HG03103 (cell line): ENCODE measurements at regions not wholly inside any gene's neighbourhood (a gene's known extent, or its start where the extent isn't known, plus 50 kb on each side); places are given as distances from the start of the nearest gene placed in this dataset.
"Not testable (repeated sequence)": the region's sequence is repeated elsewhere in the genome, so short reads cannot be mapped to it uniquely, and the experiment has no call there.

Experiments
- ATAC-seq: cut with Tn5 transposase; IDR thresholded peaks from one replicate; pipeline ENCODE4 v1.9.1; 2021; ENCODE audit warnings: low read depth; ENCODE audit not compliant: unreplicated experiment

DNA sequence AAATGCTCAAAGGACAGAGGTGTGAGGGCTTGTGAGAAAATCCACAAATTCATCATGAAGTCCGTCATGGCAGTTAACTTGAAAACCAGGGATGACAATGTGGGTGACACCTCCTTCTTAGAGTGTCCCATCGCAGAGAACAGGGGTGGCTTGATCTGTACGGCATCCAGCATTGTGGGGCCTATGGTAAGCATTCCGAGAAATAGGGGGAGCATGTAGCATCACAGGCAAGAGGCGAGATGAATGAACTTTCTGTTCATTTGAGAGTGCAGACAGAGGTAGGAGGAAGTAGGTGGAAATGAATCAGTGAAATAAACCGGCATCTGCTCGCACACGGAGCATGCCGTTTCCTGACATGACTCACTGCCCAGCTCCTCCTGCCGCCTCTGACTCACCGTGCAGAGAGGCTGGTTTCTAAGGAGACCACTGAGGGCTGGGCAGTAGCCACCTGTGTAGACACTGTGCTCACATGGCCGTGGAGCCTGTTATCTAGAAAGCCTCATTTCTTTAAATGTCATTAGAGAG, 339.0 kb downstream of the RFC3 start:
- ATAC-seq: peak; percentile 99

DNA sequence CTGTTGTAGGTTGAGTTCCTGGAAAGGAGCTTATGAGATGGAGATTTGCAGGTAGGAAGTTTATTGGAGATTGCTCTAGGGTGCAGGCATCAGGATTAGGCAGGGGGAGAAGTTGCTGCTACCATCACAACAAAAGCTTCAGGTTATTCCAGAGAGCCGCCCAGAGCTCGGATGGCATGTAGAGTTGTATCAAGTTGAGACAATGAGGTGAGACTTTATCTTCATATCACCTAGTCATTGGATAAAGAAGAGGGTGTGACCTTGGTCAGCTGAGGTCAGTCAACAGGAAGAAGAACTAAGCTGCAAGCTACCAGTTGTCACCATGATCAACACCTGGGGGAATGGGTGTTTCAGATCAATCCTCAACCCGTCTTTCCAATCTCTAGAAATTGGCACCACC, 342.0 kb downstream of the RFC3 start:
- ATAC-seq: no peak

DNA sequence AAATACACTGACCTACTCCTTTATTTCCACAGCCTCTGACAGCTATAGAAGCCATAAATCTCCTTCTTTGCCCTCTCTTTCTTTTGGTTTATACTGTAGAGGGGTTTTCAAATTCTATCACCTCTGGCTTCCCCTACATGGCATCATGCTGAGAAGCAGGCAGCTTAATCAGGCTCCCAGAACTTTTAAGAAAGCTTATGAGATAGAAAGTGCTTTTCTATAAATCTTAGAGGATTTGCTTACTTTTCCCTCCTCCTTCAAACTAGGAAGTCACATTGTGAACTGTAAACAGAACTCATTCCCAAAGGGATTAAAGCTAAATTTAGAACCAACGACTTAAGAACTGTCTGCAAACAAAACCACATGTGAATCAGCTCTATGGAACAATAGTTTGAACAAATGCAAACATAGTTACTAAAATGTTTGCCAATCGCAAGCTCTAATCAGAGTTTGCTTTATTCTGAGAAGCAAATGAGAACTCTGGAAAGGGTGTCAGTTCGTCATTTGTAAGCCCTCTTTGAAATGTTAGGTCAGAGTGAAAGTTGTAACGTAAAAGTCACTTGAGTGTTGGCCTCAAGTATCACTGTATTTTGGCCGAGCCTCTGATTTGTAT, 344.1 kb downstream of the RFC3 start:
- ATAC-seq: no peak

DNA sequence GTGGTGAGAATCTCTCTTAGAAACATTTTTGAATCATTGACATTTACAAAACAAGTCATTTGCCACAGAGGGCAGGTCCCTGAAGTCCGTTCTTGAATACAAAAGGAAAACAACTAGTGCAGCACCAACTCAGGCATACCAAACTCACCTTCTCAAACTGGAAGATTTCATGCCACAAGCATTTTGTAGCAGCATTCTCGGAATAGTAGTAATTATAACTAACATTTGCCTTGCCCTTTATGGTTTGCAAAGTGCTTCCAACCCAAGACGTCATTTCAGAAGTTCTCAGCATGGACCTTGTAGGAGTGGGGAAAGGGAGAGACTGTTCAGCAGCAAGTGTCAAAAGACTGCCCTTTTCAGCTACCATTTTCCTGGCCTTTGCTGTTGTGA, 344.6 kb downstream of the RFC3 start:
- no peak for ATAC-seq

DNA sequence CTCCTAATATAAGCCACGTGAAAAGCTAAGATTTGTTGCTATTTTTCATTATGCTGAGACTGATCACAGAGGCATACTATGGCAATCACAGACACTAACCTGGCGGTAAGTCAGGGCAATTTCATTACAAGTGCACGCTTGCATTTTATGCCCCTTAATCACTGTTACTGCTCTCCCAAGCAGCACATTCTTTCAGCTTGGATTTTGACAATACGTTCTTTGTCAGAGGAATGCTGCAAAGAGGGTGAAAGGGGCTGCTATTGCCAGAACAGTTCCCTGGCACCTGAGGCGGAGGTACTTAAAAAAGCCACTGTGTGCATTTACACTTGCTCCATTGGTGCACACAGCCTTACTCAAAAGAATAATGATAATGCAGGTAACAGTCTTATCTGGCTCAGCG, 346.6 kb downstream of the RFC3 start:
- ATAC-seq: no peak

DNA sequence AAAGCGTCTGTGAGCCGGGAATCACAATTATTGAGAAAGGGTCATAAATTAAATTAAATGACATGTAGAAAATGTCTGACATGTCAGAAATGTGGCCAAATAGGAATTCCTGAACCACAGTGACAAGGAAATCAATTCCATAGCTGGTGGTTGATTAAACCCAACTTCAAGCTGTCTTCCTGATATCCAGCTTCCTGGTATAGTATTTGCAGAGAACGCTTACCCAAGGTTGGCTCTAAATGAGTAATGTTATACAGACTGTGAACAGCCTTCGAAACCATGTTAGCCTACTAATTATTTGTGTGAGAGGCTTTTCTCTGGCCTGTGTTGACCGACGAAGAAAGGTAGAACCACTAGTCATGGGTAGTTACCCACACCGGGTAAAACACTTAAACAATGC, 347.2 kb downstream of the RFC3 start:
- no peak for ATAC-seq

DNA sequence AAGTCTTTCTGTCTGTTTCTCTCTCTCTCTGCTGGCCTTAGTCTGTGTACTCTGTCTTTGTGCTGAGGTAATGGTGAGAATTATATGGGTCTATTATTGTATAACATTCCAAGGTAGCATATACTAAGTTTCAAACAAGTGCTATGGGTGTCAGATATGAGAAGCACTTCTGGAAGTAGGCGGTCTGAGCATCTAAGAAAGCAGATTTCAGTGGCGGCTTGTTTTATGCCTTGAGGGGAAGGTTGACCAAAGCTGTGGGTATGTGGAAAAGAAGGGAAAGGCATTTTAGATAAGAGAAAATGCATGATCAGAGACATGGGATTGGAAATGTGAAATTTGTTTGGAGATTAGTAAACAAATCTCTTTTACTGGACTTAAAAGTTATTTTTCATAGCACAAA, 348.5 kb downstream of the RFC3 start:
- ATAC-seq: no peak

DNA sequence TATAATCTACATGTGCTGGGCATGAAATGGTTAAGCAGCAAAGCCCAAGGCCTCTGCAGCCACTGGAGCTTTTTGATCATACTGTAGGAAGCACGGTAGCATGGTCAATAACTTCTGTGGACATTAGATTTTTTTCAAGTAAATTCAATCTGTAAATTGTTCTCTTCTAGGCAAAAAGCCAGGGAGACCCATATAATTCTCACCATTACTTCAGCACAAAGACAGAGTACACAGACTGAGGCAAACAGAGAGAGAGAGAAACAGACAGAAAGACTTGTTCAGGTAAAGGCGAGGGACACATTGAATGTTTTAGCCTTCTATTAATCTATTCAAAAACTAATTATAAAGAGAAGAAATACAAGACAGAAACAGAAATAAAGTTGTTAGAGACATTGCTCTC, 349.4 kb downstream of the RFC3 start:
- no peak for ATAC-seq

DNA sequence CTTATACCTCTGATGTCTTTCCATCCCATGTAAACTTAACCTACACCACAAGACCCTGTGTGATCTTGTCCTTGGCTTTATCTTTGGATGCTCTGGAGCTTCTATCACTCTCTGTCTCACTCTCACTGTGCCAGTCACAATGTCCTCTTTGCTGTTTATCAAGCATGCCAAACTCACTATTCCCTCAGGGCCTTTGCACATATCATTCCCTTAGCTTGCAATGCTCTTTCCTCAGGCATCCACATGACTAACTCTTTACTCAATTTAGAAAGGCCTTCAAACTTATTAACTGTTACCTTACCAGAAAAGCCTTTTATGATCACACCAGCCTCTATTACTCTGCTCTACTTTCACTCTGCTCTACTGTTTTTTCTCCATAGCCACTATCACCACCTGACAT, 354.1 kb downstream of the RFC3 start:
- no peak for ATAC-seq

DNA sequence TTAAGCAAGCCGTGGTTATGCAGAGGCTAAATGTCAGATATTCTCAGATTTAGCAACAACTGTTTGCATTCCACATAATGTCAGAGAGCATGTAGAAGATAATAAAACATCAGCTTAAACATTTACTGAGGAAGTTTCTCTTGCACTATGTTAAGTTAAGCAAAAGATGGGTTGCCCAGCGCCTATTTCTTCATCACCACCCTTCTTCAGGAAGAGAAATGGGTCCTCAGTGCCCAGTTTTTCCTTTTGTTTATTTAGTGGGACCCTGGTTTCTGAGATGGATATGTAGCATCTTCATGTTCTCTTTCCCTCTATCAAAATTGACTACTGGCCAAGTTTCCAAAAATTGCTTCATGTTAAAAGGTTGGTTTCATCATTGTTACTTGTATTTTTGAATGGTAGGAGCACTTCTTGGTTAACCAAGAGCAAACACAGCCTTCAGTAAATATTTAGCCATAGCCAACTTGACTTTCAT, 356.8 kb downstream of the RFC3 start:
- no peak for ATAC-seq

DNA sequence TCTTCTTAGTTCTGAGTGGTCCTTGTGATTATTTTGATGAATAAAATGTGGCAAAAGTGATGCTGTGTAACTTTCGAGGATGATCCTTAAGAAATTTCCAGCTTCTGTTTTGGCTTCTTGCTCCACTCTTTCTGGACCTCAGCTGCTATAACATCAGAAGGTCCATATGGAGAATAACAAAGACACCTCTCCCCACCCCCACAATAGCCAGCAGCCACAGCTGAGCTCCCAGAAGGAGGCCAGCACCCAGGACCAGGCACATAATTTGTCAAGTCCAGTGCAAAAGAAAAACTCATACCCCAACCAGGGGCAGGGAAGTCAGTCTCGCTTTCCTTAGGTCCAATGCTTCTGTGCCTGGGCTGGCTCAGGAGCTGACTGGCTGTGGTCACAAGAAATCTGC, 357.6 kb downstream of the RFC3 start:
- ATAC-seq: no peak

DNA sequence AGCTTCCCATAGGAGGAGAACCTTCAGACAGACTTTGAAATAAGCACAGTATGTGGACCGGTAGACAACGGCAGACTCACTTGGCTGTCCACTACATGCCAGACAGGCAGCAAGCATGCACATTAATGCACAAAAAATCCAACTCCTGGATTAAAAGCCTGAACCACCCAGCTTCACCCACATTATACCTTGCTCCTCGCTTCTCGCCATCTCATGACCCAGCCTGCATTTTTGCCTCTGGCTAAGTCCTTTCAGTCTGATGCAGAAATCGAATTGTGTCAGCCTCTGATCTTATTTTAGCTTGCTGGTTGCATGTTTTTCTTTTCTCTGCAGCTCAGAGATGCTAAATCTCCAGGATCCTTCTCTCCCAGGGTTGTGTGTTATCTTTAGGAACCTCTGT, 358.7 kb downstream of the RFC3 start:
- ATAC-seq: no peak

DNA sequence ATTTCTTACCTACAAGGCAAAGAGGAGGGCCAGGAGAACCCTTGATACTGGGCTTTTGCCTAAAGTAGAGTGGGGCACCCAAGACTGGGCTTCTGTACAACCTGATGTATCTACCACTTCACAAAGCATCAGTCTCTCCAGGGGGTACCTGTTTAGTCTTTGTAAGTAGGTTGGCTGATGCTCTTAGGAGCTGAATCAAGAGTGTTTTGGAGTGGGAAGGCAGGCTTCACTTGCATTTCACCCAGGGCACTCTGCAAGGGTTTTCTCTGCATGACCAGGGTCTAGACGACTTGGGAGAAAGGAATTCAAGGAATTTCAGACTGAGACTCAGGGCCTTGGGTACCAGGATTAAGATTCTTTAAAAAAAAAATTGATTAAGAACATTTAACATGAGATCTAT, 361.5 kb downstream of the RFC3 start:
- no peak for ATAC-seq

DNA sequence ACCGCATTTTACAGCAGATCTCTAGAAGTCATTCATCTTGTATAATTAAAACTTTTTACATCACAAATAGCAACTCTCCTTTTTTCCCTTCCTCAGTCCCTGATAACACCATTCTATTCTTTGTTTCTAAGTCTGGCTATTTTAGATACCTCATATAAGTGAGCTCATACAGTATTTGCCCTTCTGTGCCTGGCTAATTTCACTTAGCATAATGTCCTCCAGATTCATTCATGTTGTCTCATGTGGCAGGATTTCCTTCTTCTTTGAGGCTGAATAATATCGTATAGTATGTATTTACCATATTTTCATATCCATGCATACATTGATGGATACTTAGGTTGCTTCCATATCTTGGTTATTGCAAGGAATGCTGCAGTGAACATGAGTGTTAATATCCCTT, 362.0 kb downstream of the RFC3 start:
- no peak for ATAC-seq

DNA sequence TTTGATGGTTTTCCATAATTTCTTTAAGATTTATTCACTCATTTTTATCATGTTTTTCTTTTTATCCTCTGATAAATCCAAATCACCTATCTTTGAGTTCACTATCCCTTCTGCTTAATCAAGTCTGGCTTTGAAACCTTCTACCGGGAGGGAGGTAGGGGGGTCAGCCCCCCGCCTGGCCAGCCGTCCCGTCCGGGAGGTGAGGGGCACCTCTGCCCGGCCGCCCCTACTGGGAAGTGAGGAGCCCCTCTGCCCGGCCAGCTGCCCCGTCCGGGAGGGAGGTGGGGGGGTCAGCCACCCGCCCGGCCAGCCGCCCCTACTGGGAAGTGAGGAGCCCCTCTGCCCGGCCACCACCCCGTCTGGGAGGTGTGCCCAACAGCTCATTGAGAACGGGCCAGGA, 363.3 kb downstream of the RFC3 start:
- not testable (repeated sequence) for ATAC-seq

DNA sequence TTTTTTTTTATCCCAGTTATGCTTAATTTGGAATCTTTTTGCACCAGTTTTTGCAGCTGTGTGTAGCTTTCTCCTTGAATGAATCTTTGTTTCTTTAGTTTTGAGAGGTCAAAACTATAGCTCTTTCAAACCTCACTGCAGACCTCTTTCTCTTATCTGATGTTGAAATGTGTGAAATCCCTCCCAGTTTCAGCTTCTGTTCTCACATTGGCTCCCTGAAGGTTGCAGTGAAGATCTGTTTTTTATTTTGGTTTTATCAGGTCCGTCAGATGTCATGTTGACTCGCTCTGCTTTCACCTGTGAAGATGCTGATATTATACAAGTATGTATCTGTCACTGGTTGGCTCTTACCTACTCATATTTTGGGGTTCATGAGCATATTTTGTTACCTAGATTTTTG, 372.0 kb downstream of the RFC3 start:
- ATAC-seq: no peak

DNA sequence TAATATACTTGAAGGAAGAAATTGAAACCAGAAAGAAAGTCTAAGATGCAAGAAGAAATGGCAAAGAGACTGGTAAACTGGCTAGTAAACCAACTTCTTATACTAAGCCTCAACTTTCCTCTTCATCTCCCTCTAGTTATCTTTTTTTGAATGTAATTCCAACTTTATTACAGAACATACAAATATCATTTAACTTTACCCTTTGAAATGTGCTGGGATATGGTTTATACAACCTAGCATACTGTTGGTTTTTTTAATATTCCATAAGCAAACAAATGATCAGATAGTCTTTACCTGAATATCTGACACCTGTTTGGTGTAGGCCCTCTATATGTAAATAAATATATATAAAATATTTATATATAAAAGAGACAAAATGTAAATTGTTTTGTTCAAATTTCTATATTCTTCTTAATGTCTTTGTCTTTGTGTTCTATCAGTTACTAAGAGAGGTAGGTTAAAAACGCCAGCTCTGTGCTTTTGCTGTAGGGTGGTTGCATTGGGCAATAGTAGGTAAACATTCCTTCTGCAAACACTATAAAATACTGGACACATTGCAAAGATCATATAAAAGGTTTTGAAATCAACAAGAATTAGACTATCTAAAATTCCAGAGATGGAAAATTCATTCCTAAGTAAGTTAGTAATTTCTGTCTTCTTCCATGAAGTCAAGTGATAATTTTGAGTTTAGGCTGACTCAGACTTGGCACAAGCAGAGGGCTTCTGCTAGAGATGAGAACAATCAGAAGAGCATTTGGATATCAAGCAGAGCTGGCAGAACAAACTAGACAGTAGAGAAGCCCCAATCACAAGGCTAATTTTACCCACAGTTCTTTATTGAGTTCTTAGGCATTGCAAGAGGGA, 383.3 kb downstream of the RFC3 start:
- no peak for ATAC-seq

DNA sequence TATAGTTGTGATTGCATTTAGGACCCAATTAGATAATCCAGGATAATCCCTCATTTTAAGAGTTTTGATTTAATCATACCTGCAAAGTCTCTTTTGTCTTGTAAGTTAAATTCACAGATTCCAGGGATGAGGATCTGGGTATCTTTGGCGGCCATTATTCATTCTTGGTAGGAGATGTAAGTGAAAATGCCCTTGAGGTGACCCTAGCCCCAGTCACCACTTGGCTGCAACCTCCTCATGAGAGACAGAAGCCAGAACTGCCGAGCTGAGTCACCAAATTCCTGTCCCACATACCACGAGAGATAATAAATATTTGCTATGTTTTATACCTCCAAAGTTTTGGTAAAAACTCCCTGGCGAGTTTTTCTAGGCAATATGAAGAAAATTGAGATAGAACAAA, 389.4 kb downstream of the RFC3 start:
- no peak for ATAC-seq

DNA sequence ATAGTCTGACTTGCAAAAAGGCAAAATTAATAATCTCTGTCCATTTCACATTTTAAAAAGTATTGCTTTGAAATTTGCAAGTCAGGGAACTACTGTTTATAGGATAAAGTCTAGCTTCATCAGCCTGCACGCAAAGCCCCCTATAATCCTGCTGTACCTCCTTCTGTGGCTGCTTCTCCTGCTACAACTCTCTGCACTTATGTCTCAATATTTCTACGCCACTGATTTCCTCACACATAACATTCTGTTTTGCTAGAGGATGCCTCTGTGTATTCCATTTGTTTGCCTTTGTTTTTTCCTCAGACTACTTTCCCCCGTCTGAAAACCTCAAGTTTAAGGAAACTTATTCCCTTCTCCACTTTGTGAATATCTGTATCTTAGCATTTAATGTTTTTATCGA, 389.9 kb downstream of the RFC3 start:
- no peak for ATAC-seq

DNA sequence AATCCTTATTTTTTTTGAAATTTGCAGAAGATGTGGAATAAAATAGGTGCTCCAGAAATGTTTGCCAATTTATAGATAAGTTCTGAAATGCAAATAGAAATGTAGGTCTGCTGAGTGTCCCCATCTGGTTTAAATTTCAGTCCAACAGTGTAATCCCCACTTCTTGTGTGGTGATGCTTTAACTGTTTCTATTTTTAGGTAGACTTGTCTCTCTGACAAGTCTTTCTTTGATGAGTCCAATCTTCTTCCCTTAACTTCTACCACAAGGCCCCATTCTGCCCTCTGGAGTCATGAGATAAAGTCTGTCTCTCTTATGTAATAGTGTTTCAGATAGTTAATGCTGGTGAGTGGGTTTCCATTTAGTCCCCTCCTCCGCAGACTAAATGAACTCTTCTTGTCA, 390.4 kb downstream of the RFC3 start:
- ATAC-seq: no peak

DNA sequence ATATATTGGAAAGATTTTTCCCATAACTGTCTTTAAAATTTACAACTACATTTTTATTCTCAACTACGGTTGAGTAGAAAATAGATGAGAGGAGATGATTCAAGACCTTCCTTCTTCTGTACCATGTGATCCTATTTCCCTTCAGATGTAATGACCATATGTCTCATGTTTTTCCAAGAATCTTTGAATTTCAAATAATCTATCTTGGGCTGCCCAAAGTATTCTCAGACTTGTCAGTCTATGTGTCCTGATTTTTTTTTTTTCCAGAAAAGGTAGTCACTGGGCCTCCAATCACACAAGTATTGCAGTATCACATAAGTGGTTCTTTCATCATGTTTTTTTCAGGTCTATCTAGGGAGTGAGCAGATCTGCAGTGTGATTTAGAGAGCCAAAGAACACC, 392.4 kb downstream of the RFC3 start:
- no peak for ATAC-seq

DNA sequence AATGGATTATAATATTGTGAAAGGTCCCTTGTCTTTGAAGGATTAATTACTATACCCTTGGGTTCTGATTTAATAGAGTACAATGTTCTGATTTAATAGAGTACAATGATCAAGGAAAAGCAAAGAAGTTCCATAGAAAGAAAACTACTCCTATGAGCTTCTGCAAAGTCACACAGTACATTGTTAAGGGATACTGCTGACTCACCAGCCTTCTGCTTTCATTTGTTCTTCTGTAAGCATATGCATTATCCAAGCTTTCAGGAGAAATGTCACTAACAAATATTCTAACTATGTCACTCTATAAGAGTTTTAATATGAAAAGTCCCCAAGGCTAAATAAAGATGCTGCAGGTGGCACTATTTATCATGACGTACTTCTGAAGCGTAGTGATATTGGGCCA, 396.7 kb downstream of the RFC3 start:
- no peak for ATAC-seq
